ACHN (cell line): ENCODE measurements at regions not wholly inside any gene's neighbourhood (a gene's known extent, or its start where the extent isn't known, plus 50 kb on each side); places are given as distances from the start of the nearest gene placed in this dataset.
"Not testable (repeated sequence)": the region's sequence is repeated elsewhere in the genome, so short reads cannot be mapped to it uniquely, and the experiment has no call there.

Source experiments
- DNase-seq: peaks from one replicate; pipeline ENCODE4 v3.0.0-alpha.2; 2015
- in situ Hi-C: cut with HindIII; loops from 2 replicates; pipeline ENCODE4 v1.10.0; 2017; ENCODE audit warnings: low sequenced_read_pairs, low pct_ligation_motif_present, low pct_unique_long_range_greater_than_20kb

GRCh38 chr3:153404157-153404556 lies 242.1 kb downstream of the RAP2B start:
- in situ Hi-C loops = no loop called here
- DNase-seq = no peak

GRCh38 chr3:153405320-153405719 lies 243.3 kb downstream of the RAP2B start:
- DNase-seq, in situ Hi-C loops: not testable (repeated sequence)

- in situ Hi-C loops = no loop called here
- no peak for DNase-seq
These were observed 248.5 kb downstream of the RAP2B start for GRCh38 chr3:153410517-153410916.

GRCh38 chr3:153414982-153415381 lies 253.0 kb downstream of the RAP2B start:
- in situ Hi-C loops = no loop called here
- no peak for DNase-seq

GRCh38 chr3:153422314-153422713 lies 260.3 kb downstream of the RAP2B start:
- no peak for DNase-seq
- in situ Hi-C loops = no loop called here

- DNase-seq = not testable (repeated sequence)
These were observed 261.8 kb downstream of the RAP2B start for GRCh38 chr3:153423820-153424219.

GRCh38 chr3:153426344-153426743 lies 264.3 kb downstream of the RAP2B start:
- no peak for DNase-seq
- in situ Hi-C loops = no loop called here

More at GRCh38 chr3:153423820-153424219, 261.8 kb downstream of the RAP2B start:
- in situ Hi-C loops = not testable (repeated sequence)

GRCh38 chr3:153426803-153427202 lies 264.8 kb downstream of the RAP2B start:
- DNase-seq = no peak
- in situ Hi-C loops = no loop called here

- no peak for DNase-seq
- in situ Hi-C loops = no loop called here
These were observed 267.8 kb downstream of the RAP2B start for GRCh38 chr3:153429821-153430220.

- DNase-seq = no peak
- in situ Hi-C loops = no loop called here
These were observed 269.1 kb downstream of the RAP2B start for GRCh38 chr3:153431076-153431475.

GRCh38 chr3:153437666-153438065 lies 275.6 kb downstream of the RAP2B start:
- no peak for DNase-seq
- in situ Hi-C loops = no loop called here

- in situ Hi-C loops = no loop called here
- no peak for DNase-seq
These were observed 276.2 kb downstream of the RAP2B start for GRCh38 chr3:153438271-153438670.

GRCh38 chr3:153439780-153440179 lies 277.8 kb downstream of the RAP2B start:
- in situ Hi-C loops = no loop called here
- no peak for DNase-seq

- DNase-seq = no peak
- in situ Hi-C loops = no loop called here
These were observed 278.3 kb downstream of the RAP2B start for GRCh38 chr3:153440311-153440710.

- in situ Hi-C loops = no loop called here
- DNase-seq = no peak
These were observed 280.4 kb downstream of the RAP2B start for GRCh38 chr3:153442386-153442785.

- DNase-seq = no peak
- in situ Hi-C loops = no loop called here
These were observed 280.9 kb downstream of the RAP2B start for GRCh38 chr3:153442799-153443487.

- in situ Hi-C loops = no loop called here
These were observed 281.9 kb downstream of the RAP2B start for GRCh38 chr3:153443961-153444360.

GRCh38 chr3:153445817-153446216 lies 283.8 kb downstream of the RAP2B start:
- in situ Hi-C loops = no loop called here
- DNase-seq = no peak

More at GRCh38 chr3:153443961-153444360, 281.9 kb downstream of the RAP2B start:
- DNase-seq = no peak

GRCh38 chr3:153448151-153448829 lies 286.3 kb downstream of the RAP2B start:
- in situ Hi-C loops = no loop called here
- no peak for DNase-seq
